HepG2 (cell line): ENCODE measurements at regions not wholly inside any gene's neighbourhood (a gene's known extent, or its start where the extent isn't known, plus 50 kb on each side); places are given as distances from the start of the nearest gene placed in this dataset.

Experiments used
- ATF6 ChIP-seq: sonication (generic); formaldehyde crosslinking; conservative IDR thresholded peaks from 2 replicates; pipeline ENCODE4 v1.4.0; 2020; ENCODE audit warnings: missing genetic modification reagents
- MED13 ChIP-seq: sonication (generic); formaldehyde crosslinking; IDR thresholded peaks from 2 replicates; pipeline ENCODE4 v1.5.0; 2020; ENCODE audit warnings: missing genetic modification reagents
- SMAD1 ChIP-seq: sonication (generic); formaldehyde crosslinking; IDR thresholded peaks from 2 replicates; pipeline ENCODE4 v1.4.0; 2020; ENCODE audit warnings: missing genetic modification reagents, low read depth, mild to moderate bottlenecking, borderline replicate concordance
- ZBTB7A ChIP-seq: sonication (generic); formaldehyde crosslinking; IDR thresholded peaks from 2 replicates; pipeline ENCODE4 v1.8.0; 2022; ENCODE audit warnings: mild to moderate bottlenecking, missing genetic modification reagents
- ZC3H4 ChIP-seq: sonication (generic); formaldehyde crosslinking; IDR thresholded peaks from 2 replicates; pipeline ENCODE4 v1.4.0; 2020; ENCODE audit warnings: missing genetic modification reagents, borderline replicate concordance
- ZNF180 ChIP-seq: sonication (generic); formaldehyde crosslinking; IDR thresholded peaks from 2 replicates; pipeline ENCODE4 v1.4.0; 2020; ENCODE audit warnings: low read depth, missing genetic modification reagents, borderline replicate concordance
- ZNF513 ChIP-seq: sonication (generic); formaldehyde crosslinking; conservative IDR thresholded peaks from 2 replicates; pipeline ENCODE4 v1.5.0; 2020; ENCODE audit warnings: missing genetic modification reagents
- ZNF674 ChIP-seq: sonication (generic); formaldehyde crosslinking; IDR thresholded peaks from 2 replicates; pipeline ENCODE4 v1.5.0; 2020; ENCODE audit warnings: low read depth, mild to moderate bottlenecking, missing genetic modification reagents
- ZNF75D ChIP-seq: sonication (generic); formaldehyde crosslinking; IDR thresholded peaks from 2 replicates; pipeline ENCODE4 v1.8.1; 2023; ENCODE audit warnings: missing genetic modification reagents, mild to moderate bottlenecking, borderline replicate concordance
- ZNF788 ChIP-seq: sonication (generic); formaldehyde crosslinking; IDR thresholded peaks from 2 replicates; pipeline ENCODE4 v1.5.0; 2020; ENCODE audit warnings: mild to moderate bottlenecking, missing genetic modification reagents, borderline replicate concordance
- ZNF878 ChIP-seq: sonication (generic); formaldehyde crosslinking; IDR thresholded peaks from 2 replicates; pipeline ENCODE4 v1.8.1; 2023; ENCODE audit warnings: mild to moderate bottlenecking, missing genetic modification reagents, moderate library complexity
- TF ChIP-seq, protein P1 (sequence below): sonication (generic); formaldehyde crosslinking; IDR thresholded peaks from 2 replicates; pipeline ENCODE4 v1.8.1; 2023; ENCODE audit warnings: missing genetic modification reagents, inconsistent platforms, borderline replicate concordance
- TF ChIP-seq, protein P2 (sequence below): sonication (generic); formaldehyde crosslinking; IDR thresholded peaks from 2 replicates; pipeline ENCODE4 v1.5.1; 2020; ENCODE audit warnings: mild to moderate bottlenecking, missing genetic modification reagents, moderate library complexity
- TF ChIP-seq, protein P3 (sequence below): IDR thresholded peaks from 2 replicates; pipeline ENCODE4 v1.6.1; 2016; ENCODE audit warnings: low read depth, missing genetic modification reagents, missing compliant biosample characterization

GRCh38 chr9:129413537-129414376 is 207.1 kb downstream of the C9orf50 start (continued):
- TF ChIP-seq ZNF513 (no peak), SMAD1 (no peak), ZNF75D (no peak), MED13 (no peak), ZBTB7A (CRISPR knock-in tag) (peak; percentile 46; the same call in 1 of the 2 replicates), ZNF788 (CRISPR knock-in tag) (no peak), ATF6 (CRISPR knock-in tag) (no peak), ZC3H4 (CRISPR knock-in tag) (no peak; the same call in 1 of the 2 replicates), ZNF878 (CRISPR knock-in tag) (no peak), ZNF180 (CRISPR knock-in tag) (no peak), ZNF674 (CRISPR knock-in tag) (no peak)
- TF ChIP-seq, protein P1, sequence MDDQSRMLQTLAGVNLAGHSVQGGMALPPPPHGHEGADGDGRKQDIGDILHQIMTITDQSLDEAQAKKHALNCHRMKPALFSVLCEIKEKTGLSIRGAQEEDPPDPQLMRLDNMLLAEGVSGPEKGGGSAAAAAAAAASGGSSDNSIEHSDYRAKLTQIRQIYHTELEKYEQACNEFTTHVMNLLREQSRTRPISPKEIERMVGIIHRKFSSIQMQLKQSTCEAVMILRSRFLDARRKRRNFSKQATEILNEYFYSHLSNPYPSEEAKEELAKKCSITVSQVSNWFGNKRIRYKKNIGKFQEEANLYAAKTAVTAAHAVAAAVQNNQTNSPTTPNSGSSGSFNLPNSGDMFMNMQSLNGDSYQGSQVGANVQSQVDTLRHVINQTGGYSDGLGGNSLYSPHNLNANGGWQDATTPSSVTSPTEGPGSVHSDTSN (CRISPR knock-in tag): no peak
- TF ChIP-seq, protein P2, sequence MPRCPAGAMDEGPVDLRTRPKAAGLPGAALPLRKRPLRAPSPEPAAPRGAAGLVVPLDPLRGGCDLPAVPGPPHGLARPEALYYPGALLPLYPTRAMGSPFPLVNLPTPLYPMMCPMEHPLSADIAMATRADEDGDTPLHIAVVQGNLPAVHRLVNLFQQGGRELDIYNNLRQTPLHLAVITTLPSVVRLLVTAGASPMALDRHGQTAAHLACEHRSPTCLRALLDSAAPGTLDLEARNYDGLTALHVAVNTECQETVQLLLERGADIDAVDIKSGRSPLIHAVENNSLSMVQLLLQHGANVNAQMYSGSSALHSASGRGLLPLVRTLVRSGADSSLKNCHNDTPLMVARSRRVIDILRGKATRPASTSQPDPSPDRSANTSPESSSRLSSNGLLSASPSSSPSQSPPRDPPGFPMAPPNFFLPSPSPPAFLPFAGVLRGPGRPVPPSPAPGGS (CRISPR knock-in tag): no peak
- TF ChIP-seq, protein P3, sequence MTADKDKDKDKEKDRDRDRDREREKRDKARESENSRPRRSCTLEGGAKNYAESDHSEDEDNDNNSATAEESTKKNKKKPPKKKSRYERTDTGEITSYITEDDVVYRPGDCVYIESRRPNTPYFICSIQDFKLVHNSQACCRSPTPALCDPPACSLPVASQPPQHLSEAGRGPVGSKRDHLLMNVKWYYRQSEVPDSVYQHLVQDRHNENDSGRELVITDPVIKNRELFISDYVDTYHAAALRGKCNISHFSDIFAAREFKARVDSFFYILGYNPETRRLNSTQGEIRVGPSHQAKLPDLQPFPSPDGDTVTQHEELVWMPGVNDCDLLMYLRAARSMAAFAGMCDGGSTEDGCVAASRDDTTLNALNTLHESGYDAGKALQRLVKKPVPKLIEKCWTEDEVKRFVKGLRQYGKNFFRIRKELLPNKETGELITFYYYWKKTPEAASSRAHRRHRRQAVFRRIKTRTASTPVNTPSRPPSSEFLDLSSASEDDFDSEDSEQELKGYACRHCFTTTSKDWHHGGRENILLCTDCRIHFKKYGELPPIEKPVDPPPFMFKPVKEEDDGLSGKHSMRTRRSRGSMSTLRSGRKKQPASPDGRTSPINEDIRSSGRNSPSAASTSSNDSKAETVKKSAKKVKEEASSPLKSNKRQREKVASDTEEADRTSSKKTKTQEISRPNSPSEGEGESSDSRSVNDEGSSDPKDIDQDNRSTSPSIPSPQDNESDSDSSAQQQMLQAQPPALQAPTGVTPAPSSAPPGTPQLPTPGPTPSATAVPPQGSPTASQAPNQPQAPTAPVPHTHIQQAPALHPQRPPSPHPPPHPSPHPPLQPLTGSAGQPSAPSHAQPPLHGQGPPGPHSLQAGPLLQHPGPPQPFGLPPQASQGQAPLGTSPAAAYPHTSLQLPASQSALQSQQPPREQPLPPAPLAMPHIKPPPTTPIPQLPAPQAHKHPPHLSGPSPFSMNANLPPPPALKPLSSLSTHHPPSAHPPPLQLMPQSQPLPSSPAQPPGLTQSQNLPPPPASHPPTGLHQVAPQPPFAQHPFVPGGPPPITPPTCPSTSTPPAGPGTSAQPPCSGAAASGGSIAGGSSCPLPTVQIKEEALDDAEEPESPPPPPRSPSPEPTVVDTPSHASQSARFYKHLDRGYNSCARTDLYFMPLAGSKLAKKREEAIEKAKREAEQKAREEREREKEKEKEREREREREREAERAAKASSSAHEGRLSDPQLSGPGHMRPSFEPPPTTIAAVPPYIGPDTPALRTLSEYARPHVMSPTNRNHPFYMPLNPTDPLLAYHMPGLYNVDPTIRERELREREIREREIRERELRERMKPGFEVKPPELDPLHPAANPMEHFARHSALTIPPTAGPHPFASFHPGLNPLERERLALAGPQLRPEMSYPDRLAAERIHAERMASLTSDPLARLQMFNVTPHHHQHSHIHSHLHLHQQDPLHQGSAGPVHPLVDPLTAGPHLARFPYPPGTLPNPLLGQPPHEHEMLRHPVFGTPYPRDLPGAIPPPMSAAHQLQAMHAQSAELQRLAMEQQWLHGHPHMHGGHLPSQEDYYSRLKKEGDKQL (CRISPR knock-in tag): no peak
